ENCODE measurements at regions not wholly inside any gene's neighbourhood (a gene's known extent, or its start where the extent isn't known, plus 50 kb on each side); places are given as distances from the start of the nearest gene placed in this dataset.

GRCh38 chr16:26809461-26809860 is 257.3 kb upstream of the C16orf82 start:
- H3K36me3 ChIP-seq, result no peaks in the 10 kb centered on the region
- H3K9me3 ChIP-seq (ENCODE audit: low read depth), result peaks cover 3% of the 10 kb centered on the region
- TF ChIP-seq, protein P1, sequence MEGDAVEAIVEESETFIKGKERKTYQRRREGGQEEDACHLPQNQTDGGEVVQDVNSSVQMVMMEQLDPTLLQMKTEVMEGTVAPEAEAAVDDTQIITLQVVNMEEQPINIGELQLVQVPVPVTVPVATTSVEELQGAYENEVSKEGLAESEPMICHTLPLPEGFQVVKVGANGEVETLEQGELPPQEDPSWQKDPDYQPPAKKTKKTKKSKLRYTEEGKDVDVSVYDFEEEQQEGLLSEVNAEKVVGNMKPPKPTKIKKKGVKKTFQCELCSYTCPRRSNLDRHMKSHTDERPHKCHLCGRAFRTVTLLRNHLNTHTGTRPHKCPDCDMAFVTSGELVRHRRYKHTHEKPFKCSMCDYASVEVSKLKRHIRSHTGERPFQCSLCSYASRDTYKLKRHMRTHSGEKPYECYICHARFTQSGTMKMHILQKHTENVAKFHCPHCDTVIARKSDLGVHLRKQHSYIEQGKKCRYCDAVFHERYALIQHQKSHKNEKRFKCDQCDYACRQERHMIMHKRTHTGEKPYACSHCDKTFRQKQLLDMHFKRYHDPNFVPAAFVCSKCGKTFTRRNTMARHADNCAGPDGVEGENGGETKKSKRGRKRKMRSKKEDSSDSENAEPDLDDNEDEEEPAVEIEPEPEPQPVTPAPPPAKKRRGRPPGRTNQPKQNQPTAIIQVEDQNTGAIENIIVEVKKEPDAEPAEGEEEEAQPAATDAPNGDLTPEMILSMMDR (IDR thresholded peaks at IDR 0.05; ENCODE audit: low read depth, low read length), result no peak
- H3K27me3 ChIP-seq, result no peaks in the 10 kb centered on the region
- no peak overlapping the region for H3K27ac ChIP-seq
- H3K4me1 ChIP-seq (ENCODE audit: low read depth), result no peaks in the 10 kb centered on the region
- H3K4me3 ChIP-seq, result no peak overlapping the region
- no peak for DNase-seq (ENCODE audit: low read depth in 1 of 2, low spot score in 1 of 2)

- peaks cover 3% of the 10 kb centered on the region for H3K9me3 ChIP-seq (ENCODE audit: low read depth)
- H3K4me1 ChIP-seq (ENCODE audit: low read depth), result no peaks in the 10 kb centered on the region
- H3K36me3 ChIP-seq, result no peaks in the 10 kb centered on the region
- no peak overlapping the region for H3K27ac ChIP-seq
- no peaks in the 10 kb centered on the region for H3K27me3 ChIP-seq
- H3K4me3 ChIP-seq, result no peak overlapping the region
- no peak for DNase-seq (ENCODE audit: low read depth in 1 of 2, low spot score in 1 of 2)
- TF ChIP-seq, protein P1 (IDR thresholded peaks at IDR 0.05; ENCODE audit: low read depth, low read length), result no peak
Observed at GRCh38 chr16:26816266-26816665, 250.5 kb upstream of the C16orf82 start.

DNA sequence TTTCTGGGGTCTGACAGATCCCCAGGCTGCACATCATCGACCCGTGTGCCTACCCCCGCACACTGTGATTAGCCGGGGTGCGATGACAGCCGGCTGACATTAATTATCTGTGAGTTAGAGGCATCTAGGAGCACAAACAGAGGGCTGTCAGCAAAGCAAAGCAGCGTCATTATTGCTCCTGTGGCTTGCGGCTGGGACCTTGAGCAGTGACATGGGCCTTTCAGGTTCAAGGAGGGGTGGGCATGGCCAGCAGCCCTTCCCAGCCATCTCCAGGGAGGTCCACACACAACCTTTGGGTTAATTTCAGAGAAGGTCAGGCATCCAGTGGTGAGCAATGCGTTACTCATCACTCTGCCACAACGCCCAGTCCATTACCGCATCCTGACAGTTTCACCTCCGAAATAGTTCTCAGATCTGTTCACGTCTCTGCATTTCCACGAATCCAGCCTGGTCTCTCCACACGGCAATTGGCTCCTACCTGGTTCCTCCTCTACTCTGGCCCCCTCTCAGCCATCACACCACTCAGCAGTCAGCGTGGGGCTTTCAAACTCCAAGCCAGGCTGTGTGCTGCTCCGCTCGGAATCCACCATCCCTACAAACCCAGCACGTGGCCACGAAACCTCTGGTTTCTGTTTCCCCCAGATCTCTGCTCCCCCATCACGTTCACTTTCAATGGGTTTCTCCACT is 249.7 kb upstream of the C16orf82 start:
- DNase-seq (ENCODE audit: low read depth in 1 of 2, low spot score in 1 of 2), result no peak
- Histone ChIP-seq H3K9me3 (ENCODE audit: low read depth) (peaks cover 3% of the 10 kb centered on the region), H3K27me3 (no peaks in the 10 kb centered on the region), H3K27ac (no peak overlapping the region), H3K36me3 (no peaks in the 10 kb centered on the region), H3K4me3 (no peak overlapping the region), H3K4me1 (ENCODE audit: low read depth) (no peaks in the 10 kb centered on the region)
- TF ChIP-seq, protein P1 (IDR thresholded peaks at IDR 0.05; ENCODE audit: low read depth, low read length), result no peak

DNA sequence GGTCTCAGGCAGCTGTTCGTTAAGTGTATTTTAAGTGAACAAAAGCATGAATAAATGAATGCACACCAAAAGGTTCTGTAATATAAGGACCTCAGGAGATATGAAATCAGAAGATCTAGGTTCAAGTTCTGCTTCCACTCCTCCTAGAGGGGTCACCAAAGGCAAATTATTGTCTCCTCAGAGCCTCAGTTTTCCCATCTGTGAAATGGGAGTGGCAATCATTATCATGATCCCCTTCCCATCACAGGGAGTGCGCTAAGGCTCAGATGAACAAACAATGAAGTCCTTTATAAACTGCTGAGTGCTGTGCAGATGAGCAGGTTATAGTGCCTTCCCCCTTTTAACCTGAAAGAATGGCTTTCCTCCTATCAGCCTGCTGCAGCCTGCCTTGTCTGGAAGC is 248.3 kb upstream of the C16orf82 start:
- TF ChIP-seq, protein P1 (IDR thresholded peaks at IDR 0.05; ENCODE audit: low read depth, low read length), result no peak
- H3K36me3 ChIP-seq, result no peaks in the 10 kb centered on the region
- no peaks in the 10 kb centered on the region for H3K9me3 ChIP-seq (ENCODE audit: low read depth)
- H3K27me3 ChIP-seq, result peaks cover 5% of the 10 kb centered on the region
- H3K4me1 ChIP-seq (ENCODE audit: low read depth), result no peaks in the 10 kb centered on the region
- DNase-seq (ENCODE audit: low read depth in 1 of 2, low spot score in 1 of 2), result no peak
- no peak overlapping the region for H3K27ac ChIP-seq
- H3K4me3 ChIP-seq, result no peak overlapping the region

DNA sequence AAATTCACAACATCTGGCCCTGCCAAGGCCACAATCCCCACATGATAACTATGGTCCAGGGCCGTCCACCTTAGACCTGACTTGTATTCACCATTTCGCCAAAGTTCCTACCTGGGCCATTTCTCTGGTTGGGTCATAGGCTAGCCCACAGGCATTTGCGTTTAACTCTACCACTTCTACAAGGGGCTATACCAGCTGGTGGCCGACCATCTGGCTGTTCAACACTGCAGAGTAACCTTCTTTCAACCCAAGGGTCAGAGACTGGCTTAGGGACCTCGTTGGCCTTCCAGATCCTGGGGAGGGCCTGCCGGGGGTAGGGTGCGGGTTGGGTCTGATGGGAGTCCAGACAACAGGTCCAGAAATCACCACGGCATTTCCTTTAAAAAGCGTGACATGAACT is 242.3 kb upstream of the C16orf82 start:
- Histone ChIP-seq H3K4me1 (ENCODE audit: low read depth) (no peaks in the 10 kb centered on the region), H3K36me3 (no peaks in the 10 kb centered on the region), H3K4me3 (no peak overlapping the region), H3K27me3 (peaks cover 5% of the 10 kb centered on the region), H3K9me3 (ENCODE audit: low read depth) (no peaks in the 10 kb centered on the region), H3K27ac (no peak overlapping the region)
- no peak for DNase-seq (ENCODE audit: low read depth in 1 of 2, low spot score in 1 of 2)
- TF ChIP-seq, protein P1 (IDR thresholded peaks at IDR 0.05; ENCODE audit: low read depth, low read length), result no peak
